ENCODE measurements at regions not wholly inside any gene's neighbourhood (a gene's known extent, or its start where the extent isn't known, plus 50 kb on each side); places are given as distances from the start of the nearest gene placed in this dataset.

DNA sequence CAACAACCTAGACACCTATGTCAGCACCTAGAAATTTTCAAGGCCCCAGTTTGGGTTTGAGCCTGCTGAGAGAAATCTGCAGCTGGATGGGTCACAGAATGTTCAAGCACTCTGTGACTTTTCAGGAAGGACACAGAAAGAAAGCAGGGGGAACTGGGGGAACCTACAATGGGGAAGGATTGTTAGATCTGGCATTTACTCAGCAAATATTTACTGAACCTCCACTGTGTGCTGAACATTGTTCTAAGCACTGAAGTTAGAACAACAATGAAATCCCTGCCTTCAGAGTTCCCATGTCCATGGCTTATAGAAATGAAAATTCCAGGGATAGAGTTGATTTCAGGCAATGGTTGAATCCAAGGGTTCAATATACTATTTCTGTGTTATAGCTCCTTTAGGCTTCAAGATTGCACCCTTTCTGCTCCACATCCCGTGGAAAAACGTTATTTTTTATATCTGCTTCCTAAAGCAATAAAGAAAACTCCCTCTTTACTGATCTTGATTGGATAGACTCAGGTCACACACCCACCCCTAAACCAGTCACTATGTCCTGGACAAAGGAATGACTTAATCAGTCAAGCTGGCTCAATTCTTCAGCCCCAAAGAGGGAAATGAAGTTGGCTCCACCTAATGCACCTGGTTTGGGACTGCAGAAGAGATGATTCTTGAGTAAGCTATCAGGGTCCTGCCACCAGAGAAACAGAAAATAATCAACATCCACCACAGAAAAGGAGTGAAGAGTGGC, 95.1 kb downstream of the OR5AK2 start:
- TF ChIP-seq, protein P1, sequence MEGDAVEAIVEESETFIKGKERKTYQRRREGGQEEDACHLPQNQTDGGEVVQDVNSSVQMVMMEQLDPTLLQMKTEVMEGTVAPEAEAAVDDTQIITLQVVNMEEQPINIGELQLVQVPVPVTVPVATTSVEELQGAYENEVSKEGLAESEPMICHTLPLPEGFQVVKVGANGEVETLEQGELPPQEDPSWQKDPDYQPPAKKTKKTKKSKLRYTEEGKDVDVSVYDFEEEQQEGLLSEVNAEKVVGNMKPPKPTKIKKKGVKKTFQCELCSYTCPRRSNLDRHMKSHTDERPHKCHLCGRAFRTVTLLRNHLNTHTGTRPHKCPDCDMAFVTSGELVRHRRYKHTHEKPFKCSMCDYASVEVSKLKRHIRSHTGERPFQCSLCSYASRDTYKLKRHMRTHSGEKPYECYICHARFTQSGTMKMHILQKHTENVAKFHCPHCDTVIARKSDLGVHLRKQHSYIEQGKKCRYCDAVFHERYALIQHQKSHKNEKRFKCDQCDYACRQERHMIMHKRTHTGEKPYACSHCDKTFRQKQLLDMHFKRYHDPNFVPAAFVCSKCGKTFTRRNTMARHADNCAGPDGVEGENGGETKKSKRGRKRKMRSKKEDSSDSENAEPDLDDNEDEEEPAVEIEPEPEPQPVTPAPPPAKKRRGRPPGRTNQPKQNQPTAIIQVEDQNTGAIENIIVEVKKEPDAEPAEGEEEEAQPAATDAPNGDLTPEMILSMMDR (IDR thresholded peaks at IDR 0.05; ENCODE audit: insufficient read depth in 1 of 2, low read depth in 1 of 2, low read length in 1 of 2, severe bottlenecking in 1 of 2, unreplicated experiment in 1 of 2) = no peak
- Histone ChIP-seq H3K36me3 (ENCODE audit: control insufficient read depth, insufficient read depth, low read length) (no peaks in the 10 kb centered on the region), H3K27me3 (replicated peaks; ENCODE audit: control insufficient read depth, insufficient read depth, low read length) (no peaks in the 10 kb centered on the region), H3K9me3 (no peaks in the 10 kb centered on the region), H3K4me1 (no peaks in the 10 kb centered on the region), H3K4me3 (ENCODE audit: low read depth, low read length) (no peak overlapping the region)
- H3K4me3 Mint-ChIP-seq (ENCODE audit: unreplicated experiment) = no peak overlapping the region
- no peaks in the 10 kb centered on the region for H3K9me3 Mint-ChIP-seq (ENCODE audit: unreplicated experiment)
- CTCF ChIA-PET = interaction anchor here (0.6 kb wide), 1 partner anchor 24 kb away, joined by 3 read pairs; no protein-coding TSS in a partner anchor
- H3K27ac Mint-ChIP-seq (ENCODE audit: unreplicated experiment) = no peak overlapping the region
- intact Hi-C loops (cut with micrococcal nuclease; ENCODE audit: unreplicated experiment) = no loop called here
- no peak for DNase-seq
- no peaks in the 10 kb centered on the region for H3K36me3 Mint-ChIP-seq (ENCODE audit: insufficient read depth, unreplicated experiment)
- POLR2A ChIA-PET = no interaction called here
- no peaks in the 10 kb centered on the region for H3K4me1 Mint-ChIP-seq (ENCODE audit: low read depth, unreplicated experiment)
- BruUV-seq (replicated peaks) = no TSS peak
- H3K27me3 Mint-ChIP-seq (ENCODE audit: insufficient read depth, unreplicated experiment) = peaks cover 2% of the 10 kb centered on the region

DNA sequence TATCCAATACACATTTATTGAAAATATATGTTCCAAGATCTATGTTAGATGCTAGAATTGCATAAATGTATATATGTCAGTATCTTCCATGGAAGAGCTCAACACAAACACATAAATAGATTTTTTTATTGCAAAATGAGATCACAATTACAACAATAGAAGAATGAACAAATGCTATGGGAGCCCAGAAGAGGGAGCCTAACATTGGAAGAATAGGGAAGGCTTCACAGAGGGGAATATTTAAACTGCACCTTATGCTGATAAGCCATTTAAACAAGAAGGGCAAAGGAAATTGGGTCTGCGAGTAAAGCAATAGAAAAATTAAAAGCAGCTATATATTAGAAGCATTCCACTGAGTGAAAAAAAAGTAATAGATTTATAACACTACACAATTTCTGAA, 96.1 kb upstream of the LRRC55 start:
- no TSS peak for BruUV-seq (replicated peaks)
- no peak overlapping the region for H3K4me3 ChIP-seq (ENCODE audit: low read depth, low read length)
- no peaks in the 10 kb centered on the region for H3K9me3 ChIP-seq
- DNase-seq = no peak
- no peaks in the 10 kb centered on the region for H3K4me1 ChIP-seq
- Mint-ChIP-seq H3K9me3 (ENCODE audit: unreplicated experiment) (no peaks in the 10 kb centered on the region), H3K4me3 (ENCODE audit: unreplicated experiment) (no peak overlapping the region), H3K27me3 (ENCODE audit: insufficient read depth, unreplicated experiment) (no peaks in the 10 kb centered on the region), H3K4me1 (ENCODE audit: low read depth, unreplicated experiment) (no peaks in the 10 kb centered on the region), H3K36me3 (ENCODE audit: insufficient read depth, unreplicated experiment) (no peaks in the 10 kb centered on the region), H3K27ac (ENCODE audit: unreplicated experiment) (no peak overlapping the region)
- H3K36me3 ChIP-seq (ENCODE audit: control insufficient read depth, insufficient read depth, low read length) = no peaks in the 10 kb centered on the region
- intact Hi-C loops (cut with micrococcal nuclease; ENCODE audit: unreplicated experiment) = loop anchor here (1.0 kb wide), 2 partner anchors 164 to 244 kb away; no protein-coding TSS in a partner anchor
- ChIA-PET CTCF (interaction anchor here (1.0 kb wide), 1 partner anchor 163 kb away, joined by 3 read pairs; no protein-coding TSS in a partner anchor), POLR2A (no interaction called here)
- TF ChIP-seq, protein P1 (IDR thresholded peaks at IDR 0.05; ENCODE audit: insufficient read depth in 1 of 2, low read depth in 1 of 2, low read length in 1 of 2, severe bottlenecking in 1 of 2, unreplicated experiment in 1 of 2) = no peak
- no peaks in the 10 kb centered on the region for H3K27me3 ChIP-seq (replicated peaks; ENCODE audit: control insufficient read depth, insufficient read depth, low read length)

DNA sequence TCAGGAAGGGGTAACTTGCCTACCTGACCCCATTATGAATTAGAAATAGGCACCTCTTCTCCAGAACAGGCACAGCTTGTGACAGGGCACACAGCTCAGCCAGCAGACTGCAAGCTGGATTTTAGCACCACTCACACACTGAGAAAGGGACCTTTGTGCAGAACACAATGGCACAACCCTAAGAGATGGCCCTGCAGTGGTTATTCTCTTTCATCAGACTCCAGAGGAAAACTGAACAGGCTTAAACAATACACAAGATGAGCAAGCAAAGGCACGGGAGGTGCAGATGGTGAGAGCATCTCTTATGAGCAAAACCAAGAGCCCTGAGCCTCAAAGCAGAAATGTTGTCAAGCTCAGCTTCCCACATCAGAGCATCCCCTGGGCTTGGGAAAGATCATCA, 93.8 kb upstream of the LRRC55 start:
- no peak overlapping the region for H3K27ac Mint-ChIP-seq (ENCODE audit: unreplicated experiment)
- no peak for DNase-seq
- CTCF ChIA-PET = no interaction called here
- intact Hi-C loops (cut with micrococcal nuclease; ENCODE audit: unreplicated experiment) = no loop called here
- H3K27me3 ChIP-seq (replicated peaks; ENCODE audit: control insufficient read depth, insufficient read depth, low read length) = no peaks in the 10 kb centered on the region
- H3K4me3 Mint-ChIP-seq (ENCODE audit: unreplicated experiment) = no peak overlapping the region
- no peaks in the 10 kb centered on the region for H3K36me3 ChIP-seq (ENCODE audit: control insufficient read depth, insufficient read depth, low read length)
- no peaks in the 10 kb centered on the region for H3K4me1 ChIP-seq
- POLR2A ChIA-PET = no interaction called here
- TF ChIP-seq, protein P1 (IDR thresholded peaks at IDR 0.05; ENCODE audit: insufficient read depth in 1 of 2, low read depth in 1 of 2, low read length in 1 of 2, severe bottlenecking in 1 of 2, unreplicated experiment in 1 of 2) = no peak
- H3K9me3 ChIP-seq = no peaks in the 10 kb centered on the region
- BruUV-seq (replicated peaks) = no TSS peak
- no peaks in the 10 kb centered on the region for H3K4me1 Mint-ChIP-seq (ENCODE audit: low read depth, unreplicated experiment)
- H3K27me3 Mint-ChIP-seq (ENCODE audit: insufficient read depth, unreplicated experiment) = peaks cover 7% of the 10 kb centered on the region
- H3K4me3 ChIP-seq (ENCODE audit: low read depth, low read length) = no peak overlapping the region
- H3K36me3 Mint-ChIP-seq (ENCODE audit: insufficient read depth, unreplicated experiment) = no peaks in the 10 kb centered on the region
- H3K9me3 Mint-ChIP-seq (ENCODE audit: unreplicated experiment) = no peaks in the 10 kb centered on the region

Data from Caco-2 (cell line).